ENCODE measurements at regions not wholly inside any gene's neighbourhood (a gene's known extent, or its start where the extent isn't known, plus 50 kb on each side); places are given as distances from the start of the nearest gene placed in this dataset.

- no peak for DNase-seq
Measured at GRCh38 chr4:178066338-178066941, 624.2 kb upstream of the AGA start.

GRCh38 chr4:178068136-178068535, 625.9 kb upstream of the AGA start:
- no peak for DNase-seq

GRCh38 chr4:178070163-178070562, 627.9 kb upstream of the AGA start:
- DNase-seq, result no peak

DNA sequence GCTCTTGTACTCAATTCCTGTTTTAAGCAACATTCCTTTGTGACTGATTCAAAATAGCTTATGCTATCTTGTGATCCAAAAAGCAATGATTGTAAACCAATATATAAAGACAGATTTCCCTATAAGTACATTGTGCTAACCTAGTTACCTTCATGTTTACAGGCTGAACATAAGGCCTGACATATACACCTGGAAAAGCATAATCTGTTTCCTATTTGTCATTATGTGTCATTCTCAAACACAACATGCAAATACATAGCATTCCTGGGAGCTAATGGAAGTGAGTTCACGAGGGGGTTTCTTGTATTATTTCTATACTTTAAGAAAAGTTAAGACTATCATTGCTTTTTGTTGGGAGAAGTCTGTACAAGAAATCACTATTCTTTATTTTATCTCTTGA, 638.1 kb upstream of the AGA start:
- DNase-seq, result no peak

GRCh38 chr4:178081176-178081575, 638.9 kb upstream of the AGA start:
- no peak for DNase-seq

DNA sequence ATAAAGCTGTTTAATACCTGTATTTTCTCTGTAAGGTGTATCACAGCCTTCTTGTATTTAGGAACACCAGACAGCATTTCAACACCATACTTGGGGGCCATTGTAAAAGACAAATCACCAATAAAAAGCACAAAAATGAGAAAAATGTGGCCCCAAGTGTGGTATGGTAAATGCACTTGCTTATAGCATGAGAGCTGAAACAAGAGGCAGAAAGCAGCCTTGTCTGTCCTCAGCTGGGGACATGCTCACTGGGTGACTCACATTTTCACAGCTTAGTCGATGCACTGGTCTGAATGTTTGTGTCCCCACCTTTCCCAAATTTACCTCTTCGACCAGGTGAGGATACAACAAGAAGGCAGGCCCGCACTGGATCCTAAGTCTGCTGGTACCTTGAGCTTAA, 639.7 kb upstream of the AGA start:
- DNase-seq, result no peak

DNA sequence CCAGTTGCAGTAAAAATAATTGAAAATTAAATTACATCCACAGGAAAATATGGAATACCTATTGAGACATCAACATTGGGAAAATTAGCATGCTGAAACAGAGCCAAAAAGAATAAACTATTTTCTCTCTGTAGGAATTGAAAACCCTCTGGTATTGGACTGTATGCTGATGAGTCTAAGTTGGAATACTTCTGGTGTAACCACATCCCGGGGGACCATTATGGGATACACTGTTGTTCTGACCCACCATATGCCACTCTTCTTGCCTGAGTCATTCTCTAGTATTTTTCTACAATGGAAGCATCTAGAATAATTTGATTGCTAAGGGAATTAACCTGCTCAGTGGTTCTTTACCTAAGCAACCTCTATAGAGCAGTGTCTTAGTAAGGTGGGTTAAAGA, 640.7 kb upstream of the AGA start:
- DNase-seq, result no peak

DNA sequence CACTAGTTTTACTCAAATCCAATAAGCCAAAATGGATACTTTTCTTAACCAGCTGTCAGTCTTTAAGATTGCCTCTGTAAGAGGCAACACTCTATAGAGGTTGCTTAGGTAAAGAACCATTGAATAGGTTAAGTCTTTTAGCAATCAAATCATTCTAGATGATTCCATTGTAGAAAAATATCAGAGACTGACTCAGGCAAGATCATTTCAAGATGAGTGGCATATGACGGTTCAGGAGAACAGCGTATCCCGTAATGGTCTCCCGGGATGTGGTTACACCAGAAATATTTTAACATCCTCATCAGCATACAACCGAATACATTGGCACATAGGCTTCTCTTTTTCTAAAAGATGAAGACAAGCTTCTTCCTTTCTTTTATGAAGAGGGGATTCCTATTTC, 641.7 kb upstream of the AGA start:
- no peak for DNase-seq

GRCh38 chr4:178086320-178086719, 644.1 kb upstream of the AGA start:
- no peak for DNase-seq

GRCh38 chr4:178090640-178091411, 648.6 kb upstream of the AGA start:
- no peak for DNase-seq

DNA sequence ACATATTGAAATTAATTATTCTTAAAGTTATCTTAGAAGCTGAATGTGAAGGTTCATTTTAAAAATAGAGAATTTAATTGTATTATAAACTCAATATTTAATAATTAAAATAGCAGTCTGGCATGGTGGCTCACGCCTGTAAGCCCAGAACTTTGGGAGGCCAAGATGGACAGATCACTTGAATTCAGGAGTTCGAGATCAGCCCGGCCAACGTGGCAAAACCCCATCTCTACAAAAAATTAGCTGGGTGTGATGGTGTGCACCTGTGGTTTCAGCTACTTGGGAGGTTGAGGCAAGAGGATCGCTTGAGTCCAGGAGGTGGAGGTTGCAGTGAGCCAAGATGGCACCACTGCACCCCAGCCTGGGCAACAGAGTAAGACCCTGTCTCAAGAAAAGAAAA, 659.9 kb upstream of the AGA start:
- no peak for DNase-seq

DNA sequence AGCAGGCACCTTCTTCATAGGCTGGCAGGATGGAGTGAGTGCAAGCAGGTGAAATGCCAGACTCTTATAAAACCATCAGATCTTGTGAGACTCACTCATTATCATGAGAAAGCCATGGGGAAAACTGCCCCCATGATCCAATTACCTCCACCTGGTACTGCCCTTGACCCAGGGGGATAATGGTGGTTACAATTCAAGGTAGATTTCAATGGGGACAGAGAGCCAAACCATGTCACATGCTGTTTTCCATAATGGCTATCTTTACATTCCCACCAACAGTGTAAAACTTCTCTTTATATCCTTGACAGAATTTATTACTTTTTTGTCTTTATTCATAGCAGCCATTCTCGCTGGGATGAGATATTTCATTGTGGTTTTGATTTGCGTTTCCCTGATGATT, 663.0 kb upstream of the AGA start:
- DNase-seq, result no peak

DNA sequence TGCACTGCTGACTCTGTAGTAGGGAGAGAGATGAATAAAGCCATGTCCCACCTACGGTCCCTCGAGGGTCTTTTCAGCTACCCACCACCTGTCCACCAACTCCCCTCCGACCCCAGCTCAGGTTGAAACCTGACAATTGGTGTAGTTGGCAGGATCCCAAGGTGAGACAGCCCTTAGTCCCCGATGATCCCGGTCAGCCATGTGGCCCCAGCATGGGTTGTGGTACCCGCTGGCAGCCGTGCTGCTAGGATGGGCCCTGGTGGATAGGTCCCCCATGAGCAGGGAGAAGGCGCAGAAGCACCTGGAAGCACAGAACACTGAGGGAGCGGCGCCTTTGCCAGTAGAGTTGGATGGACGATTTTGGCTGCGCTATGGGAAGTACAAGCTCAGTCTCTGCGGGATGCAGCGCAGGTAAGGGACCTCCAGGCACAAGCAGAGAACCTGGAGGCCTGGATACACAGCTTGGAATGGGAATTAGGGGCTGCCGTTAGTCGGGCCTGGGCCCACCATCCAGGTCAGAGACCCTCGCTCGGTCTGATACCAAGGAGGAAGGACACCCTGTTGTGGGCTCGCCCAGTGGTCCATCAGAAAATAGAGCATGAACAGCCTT, 694.6 kb upstream of the AGA start:
- DNase-seq, result no peak

DNA sequence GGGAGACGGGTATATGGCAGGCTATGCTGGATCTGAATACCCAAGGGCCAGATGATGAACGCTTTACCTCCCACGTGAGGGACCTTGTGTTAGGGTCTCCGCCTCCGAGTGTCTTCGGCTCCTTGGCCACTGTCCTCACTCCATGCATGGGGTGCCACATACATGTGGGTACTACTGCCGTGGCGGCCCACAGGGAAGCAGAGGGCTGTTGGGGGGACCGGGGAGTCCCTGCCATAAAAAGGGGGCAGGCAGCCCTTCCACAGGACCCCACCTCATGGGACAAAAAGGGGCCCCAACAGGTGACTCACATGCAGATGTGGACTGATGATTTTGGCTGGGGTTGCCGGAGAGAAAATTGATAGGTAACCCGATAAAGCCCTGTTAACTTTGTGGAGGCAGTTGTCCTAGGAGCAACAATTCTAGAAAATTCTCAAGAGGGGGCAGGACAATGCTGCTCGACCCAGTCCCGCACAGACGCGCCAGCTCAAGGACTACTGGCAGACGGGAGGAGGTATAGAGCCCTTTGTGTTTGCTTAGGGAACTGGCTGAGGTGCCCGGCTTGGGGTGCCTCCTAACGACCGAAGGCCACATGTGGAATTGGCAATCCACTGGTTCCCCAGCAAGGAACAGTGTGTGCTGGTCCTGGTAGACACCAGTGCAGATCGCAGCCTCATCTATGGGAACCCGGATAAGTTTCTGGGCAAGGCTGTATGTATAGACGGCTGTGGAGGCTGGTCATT, 695.7 kb upstream of the AGA start:
- DNase-seq, result no peak

GRCh38 chr4:178138491-178138890, 696.3 kb upstream of the AGA start:
- no peak for DNase-seq

GRCh38 chr4:178140326-178140915, 698.2 kb upstream of the AGA start:
- DNase-seq, result no peak

DNA sequence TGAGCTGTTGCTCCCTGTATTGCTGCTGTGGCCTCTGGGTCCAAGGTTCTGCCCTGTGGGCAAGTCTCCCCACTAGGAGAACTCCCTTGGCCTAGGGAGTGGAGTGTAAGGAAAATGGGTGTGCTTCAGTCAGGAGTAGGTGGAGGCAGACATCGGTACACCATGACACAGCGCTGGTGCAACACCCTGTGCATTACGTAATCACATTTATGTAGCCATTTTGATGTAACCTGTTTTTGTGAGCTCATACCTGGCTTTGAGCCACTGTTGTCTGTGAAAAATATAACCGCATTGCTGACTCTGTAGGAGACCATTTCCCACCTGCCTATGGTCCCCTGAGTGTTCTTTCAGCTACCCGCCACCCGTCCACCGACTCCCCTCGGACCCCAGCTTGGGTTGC, 700.5 kb upstream of the AGA start:
- no peak for DNase-seq

DNA sequence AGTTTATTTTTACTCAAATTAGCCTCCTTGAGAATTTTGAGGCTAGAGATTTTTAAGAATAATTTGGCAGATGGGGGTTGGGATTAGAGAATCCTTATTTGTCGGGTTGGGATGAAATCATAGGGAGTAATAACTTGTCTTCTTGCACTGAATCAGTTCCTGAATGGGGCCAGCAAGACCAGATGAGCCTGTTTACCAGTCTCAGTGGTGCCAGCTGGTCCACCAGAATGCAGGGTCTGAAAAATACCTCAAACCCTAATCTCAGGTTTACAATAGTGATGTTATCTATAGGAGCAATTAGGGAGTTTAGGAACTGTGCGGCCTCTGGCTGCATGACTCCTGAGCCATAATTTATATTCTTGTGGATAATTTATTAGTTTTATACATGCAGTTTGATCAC, 705.9 kb upstream of the AGA start:
- no peak for DNase-seq

- no peak for DNase-seq
Measured at GRCh38 chr4:178165251-178165950, 723.2 kb upstream of the AGA start.

- no peak for DNase-seq
Measured at GRCh38 chr4:178165951-178166308, 723.7 kb upstream of the AGA start.

- no peak for DNase-seq
Measured at GRCh38 chr4:178173771-178174170, 731.5 kb upstream of the AGA start.

DNA sequence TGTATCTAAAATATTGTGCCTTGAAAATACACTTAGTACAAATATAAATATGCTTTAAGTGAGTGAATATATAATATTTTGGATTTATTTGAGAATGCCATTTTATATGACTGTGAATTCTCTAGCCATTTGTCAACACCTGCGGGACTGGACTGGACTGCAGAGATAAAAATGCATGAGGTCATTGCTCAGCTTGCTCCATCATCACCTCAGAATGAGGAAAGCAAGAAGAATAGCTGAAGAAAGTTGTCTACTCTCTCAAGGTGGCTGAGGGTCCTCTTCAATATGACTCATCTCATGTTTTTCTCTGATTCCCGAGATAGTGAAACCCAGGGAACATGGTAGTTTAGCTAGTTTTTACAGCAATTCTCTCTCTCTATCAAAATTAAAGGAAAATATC, 732.5 kb upstream of the AGA start:
- no peak for DNase-seq

GRCh38 chr4:178185517-178185916, 743.3 kb upstream of the AGA start:
- DNase-seq, result no peak
